GM13977 (cell line): ENCODE measurements at regions not wholly inside any gene's neighbourhood (a gene's known extent, or its start where the extent isn't known, plus 50 kb on each side); places are given as distances from the start of the nearest gene placed in this dataset.

Experiments used
- DNase-seq: peaks from one replicate; pipeline ENCODE4 v3.0.0; 2012; ENCODE audit warnings: low spot score
- CTCF ChIP-seq: IDR thresholded peaks from 2 replicates; pipeline ENCODE4 v1.5.1; 2012; ENCODE audit warnings: mild to moderate bottlenecking, control low read depth; ENCODE audit not compliant: insufficient read depth; ENCODE audit errors: extremely low read depth, missing control alignments
- in situ Hi-C: fragments of 300-500 bp; cut with MboI; formaldehyde crosslinking; loops from one replicate; pipeline ENCODE4 v1.12.0; 2022; ENCODE audit warnings: low sequenced_read_pairs, low pct_unique_long_range_greater_than_20kb, mixed read lengths, inconsistent platforms; ENCODE audit not compliant: unreplicated experiment

- DNase-seq, result no peak
- in situ Hi-C loops, result no loop called here
- TF ChIP-seq CTCF, result no peak
These were observed 805.5 kb downstream of the BRD1 start for GRCh38 chr22:49021926-49022815.

GRCh38 chr22:49021131-49021925, 806.3 kb downstream of the BRD1 start:
- TF ChIP-seq CTCF, result no peak
- no peak for DNase-seq
- in situ Hi-C loops, result no loop called here

GRCh38 chr22:49019737-49020713, 807.6 kb downstream of the BRD1 start:
- in situ Hi-C loops, result no loop called here
- DNase-seq, result no peak
- TF ChIP-seq CTCF, result no peak

- in situ Hi-C loops, result no loop called here
These were observed 809.1 kb downstream of the BRD1 start for GRCh38 chr22:49018601-49019000.

GRCh38 chr22:49017482-49018329, 810.0 kb downstream of the BRD1 start:
- in situ Hi-C loops, result no loop called here
- no peak for DNase-seq
- no peak for TF ChIP-seq CTCF

More at GRCh38 chr22:49018601-49019000, 809.1 kb downstream of the BRD1 start:
- TF ChIP-seq CTCF, result no peak
- DNase-seq, result no peak
